CD4-positive, alpha-beta T cell treated with Interleukin-15 for 1 hour (primary cell): ENCODE measurements at regions not wholly inside any gene's neighbourhood (a gene's known extent, or its start where the extent isn't known, plus 50 kb on each side); places are given as distances from the start of the nearest gene placed in this dataset.

Experiments used
- DNase-seq: peaks from one replicate; pipeline ENCODE4 v3.0.0-alpha.2; 2020

DNA sequence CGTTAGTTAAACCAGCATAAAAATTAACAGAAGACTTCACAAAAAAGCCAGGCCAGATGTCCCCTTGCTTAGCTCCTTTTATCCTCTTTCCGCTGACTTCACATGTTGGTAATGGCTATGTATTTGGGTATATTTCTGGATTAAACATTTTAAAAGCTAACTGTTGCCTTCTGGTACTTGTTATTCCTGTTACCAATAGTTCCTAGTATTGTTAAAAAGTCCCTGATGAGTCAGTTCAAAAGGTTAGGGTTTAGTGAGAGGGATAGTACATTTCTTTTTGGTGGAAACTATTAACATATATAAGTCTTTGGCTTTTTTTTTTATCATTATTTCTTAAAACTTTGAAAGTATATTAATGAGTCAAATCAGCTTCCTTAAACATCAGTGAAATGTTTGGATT, 103.2 kb upstream of the ELL2 start:
- DNase-seq = no peak

GRCh38 chr5:96062836-96063235, 101.2 kb upstream of the ELL2 start:
- no peak for DNase-seq

GRCh38 chr5:96058084-96058483, 96.4 kb upstream of the ELL2 start:
- DNase-seq = no peak

DNA sequence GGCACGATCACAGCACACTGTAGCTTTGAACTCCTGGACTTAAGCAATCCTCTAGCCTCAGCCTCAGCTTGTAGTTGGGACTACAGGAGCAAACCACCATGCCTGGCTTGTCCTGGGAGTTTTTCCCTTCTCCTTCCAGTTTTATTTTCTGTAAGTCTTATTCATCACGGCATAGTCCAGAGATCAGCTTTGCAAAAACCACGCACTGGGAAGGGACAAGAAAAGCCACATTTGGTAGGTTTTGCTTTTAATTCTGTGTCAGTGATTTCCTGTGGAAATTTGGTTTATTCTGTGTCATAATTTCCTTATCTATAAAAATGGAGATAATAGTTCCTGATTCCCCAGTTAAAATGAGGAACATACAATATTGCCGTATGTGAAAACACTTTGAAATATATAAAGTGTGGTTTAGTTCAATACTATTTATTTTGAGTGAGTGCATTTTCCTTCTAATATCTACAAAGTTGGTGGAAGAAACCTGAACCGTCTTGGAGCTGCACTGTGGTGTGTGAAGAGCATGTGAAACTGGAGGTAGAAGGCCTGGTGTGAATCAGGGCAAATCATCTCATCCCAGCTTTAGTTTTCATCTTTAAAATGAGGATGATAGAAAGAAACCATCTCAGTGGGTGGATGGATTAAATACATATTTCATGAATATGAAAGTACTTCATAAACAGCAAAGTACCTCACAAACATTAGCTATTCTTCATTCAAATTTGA, 92.8 kb upstream of the ELL2 start:
- DNase-seq = no peak

DNA sequence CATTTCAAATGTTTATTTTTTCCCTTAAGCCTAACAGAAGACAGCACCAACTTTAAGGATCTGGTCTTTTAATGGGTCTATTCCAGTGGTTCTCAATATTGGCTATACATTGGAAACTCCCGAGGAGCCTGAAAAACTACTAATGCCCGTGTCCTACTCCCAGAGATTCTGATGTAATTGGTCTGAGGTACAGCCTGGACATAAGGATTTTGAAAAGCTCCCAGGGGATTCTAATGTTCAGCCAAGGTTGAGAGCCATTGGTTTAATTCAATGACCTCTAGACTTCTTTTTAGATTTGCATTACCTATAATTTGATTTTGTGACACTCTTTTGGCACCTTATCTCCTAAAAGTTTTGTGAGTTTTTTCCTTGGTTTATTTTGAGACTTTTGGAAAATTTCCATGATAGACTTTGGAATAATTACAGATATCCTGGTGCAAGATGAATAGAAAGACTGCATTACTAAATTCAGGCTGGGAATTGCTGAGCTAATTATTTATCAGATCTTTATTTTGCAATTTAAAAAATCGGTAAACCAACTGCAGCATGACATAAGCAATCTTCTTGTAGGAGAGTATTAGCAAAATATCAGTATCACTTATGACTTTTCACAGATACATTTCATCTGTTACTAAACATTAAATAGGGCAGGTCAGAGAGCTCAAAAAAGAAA, 91.5 kb upstream of the ELL2 start:
- no peak for DNase-seq

- no peak for DNase-seq
Measured at GRCh38 chr5:96052374-96052773, 90.7 kb upstream of the ELL2 start.

DNA sequence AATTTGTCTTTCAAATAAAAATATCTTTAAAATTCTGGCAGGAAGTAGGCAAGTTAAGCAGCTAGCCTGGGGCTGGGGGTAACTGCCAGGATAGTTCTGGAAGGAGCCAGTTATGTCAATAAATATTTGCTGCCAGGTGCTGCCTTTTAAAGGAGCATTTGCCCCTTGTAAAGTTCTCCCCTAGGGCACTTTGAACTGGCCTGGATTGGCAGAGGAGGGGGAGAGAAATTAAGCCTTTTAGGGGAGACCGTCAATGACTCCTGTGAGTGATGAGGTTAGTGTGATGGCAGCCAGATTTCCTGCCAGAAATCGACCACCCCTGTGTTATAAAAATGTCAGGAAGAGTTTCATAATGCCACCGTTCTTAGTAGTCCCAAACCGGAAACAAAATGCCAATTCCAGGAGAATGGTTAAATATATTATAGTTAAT, 89.8 kb upstream of the ELL2 start:
- DNase-seq = no peak

- DNase-seq = no peak
Measured at GRCh38 chr5:96050273-96050880, 88.7 kb upstream of the ELL2 start.

GRCh38 chr5:96049398-96050272, 88.0 kb upstream of the ELL2 start:
- DNase-seq = no peak

GRCh38 chr5:96048763-96049162, 87.1 kb upstream of the ELL2 start:
- no peak for DNase-seq

- DNase-seq = no peak
Measured at GRCh38 chr5:96045888-96046287, 84.2 kb upstream of the ELL2 start.

GRCh38 chr5:96043446-96043845, 81.8 kb upstream of the ELL2 start:
- DNase-seq = no peak

GRCh38 chr5:96037128-96037527, 75.5 kb upstream of the ELL2 start:
- no peak for DNase-seq

- DNase-seq = no peak
Measured at GRCh38 chr5:96036301-96036700, 74.7 kb upstream of the ELL2 start.

GRCh38 chr5:96035796-96036195, 74.1 kb upstream of the ELL2 start:
- DNase-seq = no peak

GRCh38 chr5:96033116-96033515, 71.5 kb upstream of the ELL2 start:
- no peak for DNase-seq

GRCh38 chr5:96031811-96032261, 70.2 kb upstream of the ELL2 start:
- no peak for DNase-seq

- DNase-seq = no peak
Measured at GRCh38 chr5:96031180-96031579, 69.5 kb upstream of the ELL2 start.

GRCh38 chr5:96026406-96027041, 64.9 kb upstream of the ELL2 start:
- DNase-seq = no peak

DNA sequence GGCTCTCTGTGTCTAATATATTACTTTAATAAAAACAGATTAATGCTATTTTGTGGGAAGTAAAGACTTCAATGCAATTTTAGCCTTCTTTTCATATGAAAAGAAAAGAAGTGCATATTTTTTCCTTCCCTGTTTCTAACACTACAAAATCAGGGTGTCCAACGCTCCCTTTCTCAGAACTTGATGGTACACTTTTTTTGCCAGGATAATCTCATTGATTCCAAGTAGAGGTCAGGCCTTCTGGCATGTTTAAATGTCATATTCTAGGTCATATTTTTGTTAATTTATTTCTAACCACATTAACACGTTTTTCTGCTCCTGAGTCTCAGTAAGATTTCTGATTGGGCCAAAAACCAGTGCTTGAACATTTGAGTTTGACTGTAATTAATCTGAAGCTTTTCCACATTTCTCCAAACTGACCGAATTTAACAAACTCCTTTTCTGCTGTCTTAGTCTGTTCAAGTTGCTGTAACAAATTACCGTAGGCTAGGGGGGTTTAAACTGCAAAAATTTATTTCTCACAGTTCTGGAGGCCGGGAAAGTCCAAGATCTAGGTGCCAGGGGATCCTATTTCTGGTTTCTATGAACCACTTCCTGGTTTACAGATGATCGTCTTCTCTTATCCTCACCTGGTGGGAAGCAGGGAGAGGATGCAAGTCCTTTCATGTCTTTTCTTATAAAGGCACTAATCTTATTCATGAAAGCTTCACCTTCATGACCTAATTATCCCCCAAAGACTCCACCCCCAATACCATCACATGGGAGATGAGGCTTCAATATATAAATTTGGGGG, 63.2 kb upstream of the ELL2 start:
- DNase-seq = no peak

DNA sequence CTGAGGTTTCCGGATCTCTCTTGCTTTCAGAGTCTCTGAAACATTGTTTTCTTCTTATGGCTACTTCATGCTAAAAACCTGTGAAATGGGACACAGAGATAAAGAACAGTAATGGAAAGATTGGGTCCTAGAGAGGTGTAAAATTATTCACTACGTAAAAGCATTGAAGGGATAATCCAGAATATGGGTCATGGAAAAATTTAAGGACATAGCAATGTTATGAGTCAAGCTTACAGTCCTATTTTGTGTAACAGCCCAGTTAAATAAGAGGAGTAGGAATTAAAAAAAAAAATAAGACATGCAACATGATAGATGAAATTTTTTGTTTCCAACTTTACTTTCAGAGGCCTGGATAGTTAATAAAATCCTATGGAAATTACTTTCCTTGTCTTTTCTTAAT, 61.9 kb upstream of the ELL2 start:
- no peak for DNase-seq

GRCh38 chr5:96022971-96023370, 61.3 kb upstream of the ELL2 start:
- DNase-seq = no peak
